Activated CD4-positive, alpha-beta T cell treated with anti-CD3 and anti-CD28 coated beads for 36 hours (primary cell): ENCODE measurements at regions not wholly inside any gene's neighbourhood (a gene's known extent, or its start where the extent isn't known, plus 50 kb on each side); places are given as distances from the start of the nearest gene placed in this dataset.
"Not testable (repeated sequence)": the region's sequence is repeated elsewhere in the genome, so short reads cannot be mapped to it uniquely, and the experiment has no call there.

Experiments
- ATAC-seq: fragments of 200-7000 bp; cut with Tn5 transposase; one replicate; pipeline ENCODE4 v1.10.0; 2021; ENCODE audit warnings: mild to moderate bottlenecking, moderate library complexity
- CTCF ChIA-PET: fragments of 350-600 bp; sonication (Branson Sonifier 250); formaldehyde crosslinking; loops from one replicate; lab custom pipeline; 2021; ENCODE audit warnings: antibody characterized with exemption; lab: Charles Lee
- POLR2A ChIA-PET: fragments of 350-600 bp; sonication (Branson Sonifier 250); formaldehyde crosslinking; loops from one replicate; lab custom pipeline; 2021; ENCODE audit warnings: antibody characterized with exemption, inconsistent platforms; lab: Charles Lee
- DNase-seq: peaks from one replicate; pipeline ENCODE4 v3.0.0-alpha.2; 2020
- H3K27ac Mint-ChIP-seq: one replicate; pipeline ENCODE4 v1.8.0; 2021; ENCODE audit warnings: mixed read lengths
- H3K27me3 Mint-ChIP-seq: one replicate; pipeline ENCODE4 v1.8.0; 2021; ENCODE audit warnings: mixed read lengths
- H3K36me3 Mint-ChIP-seq: one replicate; pipeline ENCODE4 v1.8.0; 2021; ENCODE audit warnings: low read depth, mixed read lengths
- H3K4me1 Mint-ChIP-seq: one replicate; pipeline ENCODE4 v1.8.0; 2021; ENCODE audit warnings: mixed read lengths
- H3K4me3 Mint-ChIP-seq: one replicate; pipeline ENCODE4 v1.8.0; 2021; ENCODE audit warnings: mild to moderate bottlenecking, moderate library complexity, mixed read lengths
- H3K9me3 Mint-ChIP-seq: one replicate; pipeline ENCODE4 v1.8.0; 2021; ENCODE audit warnings: low read depth, mixed read lengths
- intact Hi-C, 2 experiments: fragments of 100-400 bp; cut with DNase I in 1 of 2; cut with micrococcal nuclease in 1 of 2; formaldehyde crosslinking; loops; one replicate each; pipeline versions ENCODE4 v1.14.2 to v1.15.1; 2022 to 2024; cut with DNase I, micrococcal nuclease

DNA sequence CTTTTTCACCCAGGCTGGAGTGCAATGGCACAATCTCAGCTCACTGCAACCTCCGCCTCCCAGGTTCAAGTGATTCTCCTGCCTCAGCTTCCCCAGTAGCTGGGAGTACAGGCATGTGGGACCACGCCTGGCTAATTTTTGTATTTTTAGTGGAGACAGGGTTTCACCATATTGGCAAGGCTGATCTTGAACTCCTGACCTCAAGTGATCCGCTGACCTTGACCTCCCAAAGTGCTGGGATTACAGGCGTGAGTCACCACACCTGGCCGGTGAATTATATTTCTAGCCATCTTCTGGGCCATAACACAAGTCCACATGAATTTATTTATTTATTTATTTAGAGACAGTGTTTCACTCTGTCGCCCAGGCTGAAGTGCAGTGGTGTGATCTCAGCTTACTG, 105.0 kb upstream of the XPO1 start:
- CTCF ChIA-PET = interaction anchor here (0.6 kb wide), 2 partner anchors 20 to 57 kb away, joined by 3 read pairs; no protein-coding TSS in a partner anchor
- intact Hi-C loops, H3K36me3 Mint-ChIP-seq, H3K4me1 Mint-ChIP-seq, H3K27me3 Mint-ChIP-seq, ATAC-seq, DNase-seq, H3K4me3 Mint-ChIP-seq, POLR2A ChIA-PET, H3K27ac Mint-ChIP-seq, H3K9me3 Mint-ChIP-seq: not testable (repeated sequence)

- intact Hi-C loops = no loop called here
- ChIA-PET CTCF (no interaction called here), POLR2A (no interaction called here)
- DNase-seq (no peak), ATAC-seq (no peak)
- no peaks in the 10 kb centered on the region for H3K36me3 Mint-ChIP-seq
- H3K27me3 Mint-ChIP-seq = no peaks in the 10 kb centered on the region
- H3K27ac Mint-ChIP-seq = no peak overlapping the region
- H3K4me1 Mint-ChIP-seq = no peaks in the 10 kb centered on the region
- no peak overlapping the region for H3K4me3 Mint-ChIP-seq
- H3K9me3 Mint-ChIP-seq = no peaks in the 10 kb centered on the region
These were observed 102.2 kb upstream of the XPO1 start for GRCh38 chr2:61640406-61640805.

DNA sequence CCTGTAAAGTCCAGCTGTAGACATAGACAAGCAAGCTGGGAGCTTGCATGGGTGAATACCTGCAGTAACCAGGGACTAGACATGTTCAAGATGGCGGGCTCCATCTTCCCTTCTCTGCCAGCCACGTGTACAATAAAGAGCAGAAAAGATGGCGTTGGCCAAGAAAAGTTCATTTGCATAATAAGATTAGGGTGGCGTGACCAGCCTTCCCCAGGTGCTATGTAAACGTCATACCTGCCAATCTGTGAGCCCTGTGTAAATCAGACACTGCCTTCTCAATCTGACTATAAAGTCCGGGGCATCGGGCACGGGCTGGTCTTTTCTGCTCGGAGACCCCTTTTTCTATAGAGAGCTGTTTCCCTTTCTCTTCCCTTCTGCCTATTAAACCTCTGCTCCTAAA, 101.6 kb upstream of the XPO1 start:
- H3K27me3 Mint-ChIP-seq = no peaks in the 10 kb centered on the region
- ATAC-seq = no peak
- no peaks in the 10 kb centered on the region for H3K36me3 Mint-ChIP-seq
- POLR2A ChIA-PET = no interaction called here
- CTCF ChIA-PET = no interaction called here
- no peak overlapping the region for H3K27ac Mint-ChIP-seq
- intact Hi-C loops = no loop called here
- DNase-seq = no peak
- no peaks in the 10 kb centered on the region for H3K9me3 Mint-ChIP-seq
- no peaks in the 10 kb centered on the region for H3K4me1 Mint-ChIP-seq
- no peak overlapping the region for H3K4me3 Mint-ChIP-seq

- H3K9me3 Mint-ChIP-seq = no peaks in the 10 kb centered on the region
- H3K27me3 Mint-ChIP-seq = no peaks in the 10 kb centered on the region
- no peak overlapping the region for H3K27ac Mint-ChIP-seq
- intact Hi-C loops = no loop called here
- no peak for DNase-seq
- ChIA-PET CTCF (interaction anchor here (1.6 kb wide), 1 partner anchor 12 kb away, joined by 4 read pairs; no protein-coding TSS in a partner anchor), POLR2A (interaction anchor here (0.6 kb wide), 1 partner anchor 9 kb away, joined by 3 read pairs; no protein-coding TSS in a partner anchor)
- H3K4me3 Mint-ChIP-seq = no peak overlapping the region
- H3K4me1 Mint-ChIP-seq = no peaks in the 10 kb centered on the region
- H3K36me3 Mint-ChIP-seq = no peaks in the 10 kb centered on the region
- ATAC-seq = no peak
These were observed 98.5 kb upstream of the XPO1 start for GRCh38 chr2:61636686-61637085.

- peaks cover 2% of the 10 kb centered on the region for H3K27me3 Mint-ChIP-seq
- H3K4me1 Mint-ChIP-seq = no peaks in the 10 kb centered on the region
- ChIA-PET POLR2A (no interaction called here), CTCF (interaction anchor here (0.8 to 1.1 kb wide), 2 partner anchors 25 to 208 kb away, joined by 3 read pairs; no protein-coding TSS in a partner anchor)
- H3K36me3 Mint-ChIP-seq = no peaks in the 10 kb centered on the region
- no peak for DNase-seq
- H3K27ac Mint-ChIP-seq = no peak overlapping the region
- H3K4me3 Mint-ChIP-seq = no peak overlapping the region
- no peak for ATAC-seq
- H3K9me3 Mint-ChIP-seq = no peaks in the 10 kb centered on the region
- intact Hi-C loops = no loop called here
These were observed 96.4 kb upstream of the XPO1 start for GRCh38 chr2:61634512-61634911.

- Mint-ChIP-seq H3K4me1 (no peaks in the 10 kb centered on the region), H3K4me3 (no peak overlapping the region), H3K9me3 (no peaks in the 10 kb centered on the region), H3K36me3 (no peaks in the 10 kb centered on the region), H3K27ac (no peak overlapping the region), H3K27me3 (peaks cover 2% of the 10 kb centered on the region)
- ChIA-PET CTCF (no interaction called here), POLR2A (no interaction called here)
- intact Hi-C loops = no loop called here
- DNase-seq = no peak
- no peak for ATAC-seq
These were observed 95.1 kb upstream of the XPO1 start for GRCh38 chr2:61633250-61633649.

DNA sequence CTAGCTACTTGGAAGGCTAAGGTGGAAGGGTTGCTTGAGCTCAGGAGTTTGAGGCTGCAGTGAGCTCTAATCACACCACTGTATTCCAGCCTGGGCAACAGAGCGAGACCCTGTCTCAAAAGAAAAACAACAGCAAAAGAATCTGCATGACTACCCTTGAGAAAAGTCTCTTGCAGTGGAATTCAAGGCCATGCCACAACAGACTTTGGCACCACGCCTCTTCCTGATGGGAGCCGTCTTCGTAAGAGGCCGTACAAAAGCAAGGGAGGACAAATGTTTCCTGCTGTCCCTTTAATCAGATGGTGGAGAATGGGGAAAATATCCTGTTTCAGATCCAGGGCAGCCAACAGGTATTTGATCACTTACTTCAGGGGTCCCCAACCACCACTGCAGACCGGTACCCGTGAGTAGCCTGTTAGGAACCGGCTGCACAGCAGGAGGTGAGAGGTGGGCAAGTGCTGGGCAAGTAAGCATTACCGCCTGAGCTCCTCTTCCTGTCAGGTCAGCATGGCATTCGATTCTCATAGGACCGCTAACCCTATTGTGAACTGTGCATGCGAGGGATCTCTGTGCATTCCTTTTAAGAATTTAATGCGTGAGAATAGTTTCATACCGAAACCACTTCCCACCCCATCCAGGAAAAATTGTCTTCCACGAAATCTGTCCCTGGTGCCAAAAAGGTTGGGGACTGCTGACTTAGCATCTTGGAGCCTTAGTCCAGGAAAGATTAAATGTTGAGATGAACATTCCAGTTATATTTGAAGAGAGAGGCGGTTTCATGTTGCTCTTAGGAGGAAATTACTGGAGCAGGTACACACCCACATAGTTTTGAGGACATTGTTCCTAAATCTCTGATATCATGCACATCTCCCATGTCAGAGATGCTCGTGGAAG, 94.4 kb upstream of the XPO1 start:
- POLR2A ChIA-PET = no interaction called here
- H3K4me3 Mint-ChIP-seq = no peak overlapping the region
- H3K4me1 Mint-ChIP-seq = no peaks in the 10 kb centered on the region
- H3K27me3 Mint-ChIP-seq = peaks cover 2% of the 10 kb centered on the region
- H3K27ac Mint-ChIP-seq = no peak overlapping the region
- no peaks in the 10 kb centered on the region for H3K36me3 Mint-ChIP-seq
- ATAC-seq (no peak), DNase-seq (no peak)
- intact Hi-C loops = no loop called here
- CTCF ChIA-PET = interaction anchor here (1.6 kb wide), 1 partner anchor 9 kb away, joined by 3 read pairs; no protein-coding TSS in a partner anchor
- no peaks in the 10 kb centered on the region for H3K9me3 Mint-ChIP-seq

- H3K27ac Mint-ChIP-seq = no peak overlapping the region
These were observed 93.2 kb upstream of the XPO1 start for GRCh38 chr2:61631321-61631720.

GRCh38 chr2:61626827-61627226, 88.7 kb upstream of the XPO1 start:
- ATAC-seq (no peak), DNase-seq (no peak)
- Mint-ChIP-seq H3K9me3 (no peaks in the 10 kb centered on the region), H3K4me1 (no peaks in the 10 kb centered on the region), H3K4me3 (no peak overlapping the region), H3K27ac (no peak overlapping the region), H3K27me3 (peaks cover 2% of the 10 kb centered on the region), H3K36me3 (no peaks in the 10 kb centered on the region)
- CTCF ChIA-PET = interaction anchor here (1.9 kb wide), 1 partner anchor 11 kb away, joined by 5 read pairs; no protein-coding TSS in a partner anchor
- intact Hi-C loops = no loop called here
- POLR2A ChIA-PET = no interaction called here

More at GRCh38 chr2:61631321-61631720, 93.2 kb upstream of the XPO1 start:
- ChIA-PET POLR2A (interaction anchor here (0.6 kb wide), 1 partner anchor 324 kb away, joined by 3 read pairs; no protein-coding TSS in a partner anchor), CTCF (interaction anchor here (0.7 to 1.6 kb wide), 2 partner anchors 10 to 826 kb away, joined by 3 read pairs; no protein-coding TSS in a partner anchor)
- ATAC-seq (no peak), DNase-seq (no peak)
- peaks cover 2% of the 10 kb centered on the region for H3K27me3 Mint-ChIP-seq
- H3K36me3 Mint-ChIP-seq = no peaks in the 10 kb centered on the region
- H3K9me3 Mint-ChIP-seq = no peaks in the 10 kb centered on the region
- intact Hi-C loops = no loop called here
- no peaks in the 10 kb centered on the region for H3K4me1 Mint-ChIP-seq
- H3K4me3 Mint-ChIP-seq = no peak overlapping the region

- DNase-seq (no peak), ATAC-seq (no peak)
- CTCF ChIA-PET = interaction anchor here (0.8 kb wide), 1 partner anchor 894 kb away, joined by 3 read pairs; no protein-coding TSS in a partner anchor
- no peaks in the 10 kb centered on the region for H3K9me3 Mint-ChIP-seq
- intact Hi-C loops = no loop called here
- H3K27me3 Mint-ChIP-seq = no peaks in the 10 kb centered on the region
- POLR2A ChIA-PET = no interaction called here
- no peak overlapping the region for H3K4me3 Mint-ChIP-seq
- no peak overlapping the region for H3K27ac Mint-ChIP-seq
- no peaks in the 10 kb centered on the region for H3K36me3 Mint-ChIP-seq
- peaks cover 6% of the 10 kb centered on the region for H3K4me1 Mint-ChIP-seq
These were observed 85.6 kb upstream of the XPO1 start for GRCh38 chr2:61623747-61624146.

GRCh38 chr2:61620244-61621159, 82.3 kb upstream of the XPO1 start:
- H3K4me3 Mint-ChIP-seq = no peak overlapping the region
- H3K27me3 Mint-ChIP-seq = no peaks in the 10 kb centered on the region
- H3K9me3 Mint-ChIP-seq = no peaks in the 10 kb centered on the region
- POLR2A ChIA-PET = interaction anchor here (0.6 kb wide), 2 partner anchors 245 to 782 kb away, joined by 4 to 5 read pairs; no protein-coding TSS in a partner anchor
- peak; percentile 91 for ATAC-seq
- no peaks in the 10 kb centered on the region for H3K36me3 Mint-ChIP-seq
- DNase-seq = peak; percentile 31
- CTCF ChIA-PET = no interaction called here
- peaks cover 6% of the 10 kb centered on the region for H3K4me1 Mint-ChIP-seq
- no peak overlapping the region for H3K27ac Mint-ChIP-seq
- intact Hi-C loops = loop anchor here in 1 of 2 experiments (2.0 kb wide), 1 partner anchor 80 kb away; no protein-coding TSS in a partner anchor
